ENCODE measurements at regions not wholly inside any gene's neighbourhood (a gene's known extent, or its start where the extent isn't known, plus 50 kb on each side); places are given as distances from the start of the nearest gene placed in this dataset.
A peak's percentile ranks its signal among the peaks of the same experiment; 100 is the strongest.
"Not testable (repeated sequence)": the region's sequence is repeated elsewhere in the genome, so short reads cannot be mapped to it uniquely, and the experiment has no call there.

GRCh38 chr7:130947792-130948580 is 214.0 kb upstream of the KLF14 start:
- no peak for DNase-seq
- peak; percentile 28 for ATAC-seq

GRCh38 chr7:130948822-130949221 is 214.8 kb upstream of the KLF14 start:
- DNase-seq (no peak), ATAC-seq (no peak)

GRCh38 chr7:130949550-130949949 is 215.5 kb upstream of the KLF14 start:
- ATAC-seq (no peak), DNase-seq (no peak)

GRCh38 chr7:130950054-130950453 is 216.0 kb upstream of the KLF14 start:
- no peak for ATAC-seq
- DNase-seq, result no peak

- no peak for DNase-seq
- no peak for ATAC-seq
Observed at GRCh38 chr7:130950741-130951140, 216.7 kb upstream of the KLF14 start.

- no peak for DNase-seq
- no peak for ATAC-seq
Observed at GRCh38 chr7:130951303-130951975, 217.4 kb upstream of the KLF14 start.

GRCh38 chr7:130951976-130952876 is 218.2 kb upstream of the KLF14 start:
- ATAC-seq (no peak), DNase-seq (no peak)

GRCh38 chr7:130953196-130953595 is 219.2 kb upstream of the KLF14 start:
- ATAC-seq, result no peak
- no peak for DNase-seq

- DNase-seq, result no peak
Observed at GRCh38 chr7:130954918-130955564, 221.0 kb upstream of the KLF14 start.

GRCh38 chr7:130955565-130955919 is 221.5 kb upstream of the KLF14 start:
- DNase-seq, result no peak
- no peak for ATAC-seq

More at GRCh38 chr7:130954918-130955564, 221.0 kb upstream of the KLF14 start:
- peak; percentile 11 for ATAC-seq

- DNase-seq (no peak), ATAC-seq (no peak)
Observed at GRCh38 chr7:130956417-130957136, 222.6 kb upstream of the KLF14 start.

- ATAC-seq, result no peak
- no peak for DNase-seq
Observed at GRCh38 chr7:130957137-130957513, 223.1 kb upstream of the KLF14 start.

GRCh38 chr7:130957722-130958435 is 223.9 kb upstream of the KLF14 start:
- not testable (repeated sequence) for ATAC-seq, DNase-seq

GRCh38 chr7:130958846-130959245 is 224.8 kb upstream of the KLF14 start:
- DNase-seq, result no peak
- ATAC-seq, result no peak

GRCh38 chr7:130959743-130960207 is 225.8 kb upstream of the KLF14 start:
- peak; percentile 59 for DNase-seq

GRCh38 chr7:130960208-130960988 is 226.4 kb upstream of the KLF14 start:
- ATAC-seq (peak; percentile 34), DNase-seq (no peak)

More at GRCh38 chr7:130959743-130960207, 225.8 kb upstream of the KLF14 start:
- no peak for ATAC-seq

- peak; percentile 77 for DNase-seq
- ATAC-seq, result peak; percentile 91
Observed at GRCh38 chr7:130961128-130961601, 227.2 kb upstream of the KLF14 start.

- no peak for ATAC-seq
- no peak for DNase-seq
Observed at GRCh38 chr7:130962109-130962508, 228.1 kb upstream of the KLF14 start.

- DNase-seq, result no peak
- no peak for ATAC-seq
Observed at GRCh38 chr7:130963339-130963738, 229.3 kb upstream of the KLF14 start.

- no peak for ATAC-seq
- DNase-seq, result no peak
Observed at GRCh38 chr7:130965515-130965914, 231.5 kb upstream of the KLF14 start.

Data from stimulated activated naive CD8-positive, alpha-beta T cell treated with anti-CD3 and anti-CD28 coated beads, Interleukin-15, Interleukin-2, amounts not matched to agents 100 U/mL and 50 U/mL, for 24 hours (primary cell).